ENCODE measurements at regions not wholly inside any gene's neighbourhood (a gene's known extent, or its start where the extent isn't known, plus 50 kb on each side); places are given as distances from the start of the nearest gene placed in this dataset.

DNA sequence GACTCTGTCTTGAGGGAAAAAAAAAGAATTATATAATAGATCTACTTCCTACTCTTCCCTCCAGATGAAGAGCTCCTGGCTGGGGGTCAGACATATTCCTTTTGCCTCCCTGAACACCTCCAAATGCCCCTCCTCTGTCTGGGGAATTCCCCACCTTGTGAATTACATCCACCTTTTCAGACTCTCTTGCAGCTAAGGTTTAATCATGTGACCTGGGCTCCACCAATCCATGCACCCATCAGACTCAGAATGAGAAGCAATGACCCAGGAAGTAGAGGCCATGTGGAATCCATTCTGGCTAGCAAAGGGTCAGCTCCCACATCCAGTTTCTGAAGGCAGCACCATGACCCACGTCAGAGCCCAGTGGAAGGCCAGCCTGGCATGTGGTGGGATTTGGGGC is 93.6 kb upstream of the CUX1 start:
- TF ChIP-seq, protein P1, sequence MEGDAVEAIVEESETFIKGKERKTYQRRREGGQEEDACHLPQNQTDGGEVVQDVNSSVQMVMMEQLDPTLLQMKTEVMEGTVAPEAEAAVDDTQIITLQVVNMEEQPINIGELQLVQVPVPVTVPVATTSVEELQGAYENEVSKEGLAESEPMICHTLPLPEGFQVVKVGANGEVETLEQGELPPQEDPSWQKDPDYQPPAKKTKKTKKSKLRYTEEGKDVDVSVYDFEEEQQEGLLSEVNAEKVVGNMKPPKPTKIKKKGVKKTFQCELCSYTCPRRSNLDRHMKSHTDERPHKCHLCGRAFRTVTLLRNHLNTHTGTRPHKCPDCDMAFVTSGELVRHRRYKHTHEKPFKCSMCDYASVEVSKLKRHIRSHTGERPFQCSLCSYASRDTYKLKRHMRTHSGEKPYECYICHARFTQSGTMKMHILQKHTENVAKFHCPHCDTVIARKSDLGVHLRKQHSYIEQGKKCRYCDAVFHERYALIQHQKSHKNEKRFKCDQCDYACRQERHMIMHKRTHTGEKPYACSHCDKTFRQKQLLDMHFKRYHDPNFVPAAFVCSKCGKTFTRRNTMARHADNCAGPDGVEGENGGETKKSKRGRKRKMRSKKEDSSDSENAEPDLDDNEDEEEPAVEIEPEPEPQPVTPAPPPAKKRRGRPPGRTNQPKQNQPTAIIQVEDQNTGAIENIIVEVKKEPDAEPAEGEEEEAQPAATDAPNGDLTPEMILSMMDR (conservative IDR thresholded peaks at IDR 0.05 in 1 of 2, IDR thresholded peaks at IDR 0.05 in 1 of 2; ENCODE audit: low read depth in 1 of 2, low read length in 2 of 2) = no peak
- TF ChIP-seq EZH2 (IDR thresholded peaks at IDR 0.05; ENCODE audit: low read length, missing control alignments) = no peak
